Activated CD4-positive, alpha-beta T cell treated with anti-CD3 and anti-CD28 coated beads for 4 hours (primary cell): ENCODE measurements at regions not wholly inside any gene's neighbourhood (a gene's known extent, or its start where the extent isn't known, plus 50 kb on each side); places are given as distances from the start of the nearest gene placed in this dataset.

Experiments used
- DNase-seq, 2 donors: peaks; one replicate each; pipeline ENCODE4 v3.0.0-alpha.2; 2020

- DNase-seq: no peak
Measured at GRCh38 chr17:45729294-45729907, 54.7 kb upstream of the CRHR1 start.

DNA sequence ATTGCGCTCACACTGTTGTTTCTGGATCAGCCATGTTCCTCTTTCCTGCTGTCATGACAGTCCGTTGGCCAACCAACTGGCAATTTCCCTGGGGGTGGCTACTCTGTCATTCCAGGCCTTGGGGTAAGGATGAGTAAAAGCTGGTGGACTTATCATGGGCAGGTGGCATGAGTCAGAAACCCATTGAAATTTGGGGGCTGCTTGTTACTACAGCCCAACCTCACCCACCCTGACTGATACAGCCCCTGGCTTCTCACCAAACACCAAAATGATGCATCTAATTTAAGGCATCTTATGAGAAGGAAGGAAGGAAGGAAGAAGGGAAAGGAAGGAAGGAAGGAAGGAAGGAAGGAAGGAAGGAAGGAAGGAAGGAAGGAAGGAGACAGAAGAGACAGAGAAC lies 53.9 kb upstream of the CRHR1 start:
- DNase-seq: no peak

- DNase-seq: no peak
Measured at GRCh38 chr17:45731459-45731858, 52.7 kb upstream of the CRHR1 start.

GRCh38 chr17:45732926-45733505 lies 51.1 kb upstream of the CRHR1 start:
- no peak for DNase-seq

GRCh38 chr17:45733781-45734180 lies 50.3 kb upstream of the CRHR1 start:
- no peak for DNase-seq
